Endothelial cell (in vitro differentiated cells): ENCODE measurements at regions not wholly inside any gene's neighbourhood (a gene's known extent, or its start where the extent isn't known, plus 50 kb on each side); places are given as distances from the start of the nearest gene placed in this dataset.

Experiments
- DNase-seq: peaks from one replicate; pipeline ENCODE4 v3.0.0; 2021; ENCODE audit warnings: low spot score
- H3K27ac Mint-ChIP-seq: one replicate; pipeline ENCODE4 v1.8.0; 2021; ENCODE audit warnings: mixed read lengths, inconsistent platforms; ENCODE audit not compliant: unreplicated experiment
- H3K27me3 Mint-ChIP-seq: one replicate; pipeline ENCODE4 v1.8.0; 2021; ENCODE audit warnings: mild to moderate bottlenecking, moderate library complexity, mixed read lengths, inconsistent platforms; ENCODE audit not compliant: unreplicated experiment
- H3K36me3 Mint-ChIP-seq: one replicate; pipeline ENCODE4 v1.8.0; 2021; ENCODE audit warnings: mild to moderate bottlenecking, low read depth, mixed read lengths, inconsistent platforms; ENCODE audit not compliant: unreplicated experiment
- H3K4me1 Mint-ChIP-seq: one replicate; pipeline ENCODE4 v1.8.0; 2021; ENCODE audit warnings: mild to moderate bottlenecking, mixed read lengths, inconsistent platforms; ENCODE audit not compliant: unreplicated experiment
- H3K4me3 Mint-ChIP-seq: one replicate; pipeline ENCODE4 v1.8.0; 2021; ENCODE audit warnings: mild to moderate bottlenecking, mixed read lengths, inconsistent platforms; ENCODE audit not compliant: unreplicated experiment
- H3K9me3 Mint-ChIP-seq: one replicate; pipeline ENCODE4 v1.8.0; 2021; ENCODE audit warnings: mixed read lengths, inconsistent platforms; ENCODE audit not compliant: unreplicated experiment
- CTCF ChIP-seq: fragments of 200-600 bp; sonication (generic); IDR thresholded peaks from one replicate; pipeline ENCODE4 v1.5.0; 2021; ENCODE audit warnings: antibody characterized with exemption; ENCODE audit not compliant: unreplicated experiment

GRCh38 chr1:239240736-239241135 is 145.6 kb upstream of the CHRM3 start:
- H3K9me3 Mint-ChIP-seq: no peaks in the 10 kb centered on the region
- no peak overlapping the region for H3K4me3 Mint-ChIP-seq
- no peaks in the 10 kb centered on the region for H3K27me3 Mint-ChIP-seq
- H3K27ac Mint-ChIP-seq: no peak overlapping the region
- no peaks in the 10 kb centered on the region for H3K4me1 Mint-ChIP-seq
- H3K36me3 Mint-ChIP-seq: no peaks in the 10 kb centered on the region
- DNase-seq: no peak
- TF ChIP-seq CTCF: no peak

- no peak for TF ChIP-seq CTCF
- H3K4me1 Mint-ChIP-seq: no peaks in the 10 kb centered on the region
- H3K4me3 Mint-ChIP-seq: no peak overlapping the region
- no peaks in the 10 kb centered on the region for H3K36me3 Mint-ChIP-seq
- no peak for DNase-seq
- H3K27me3 Mint-ChIP-seq: no peaks in the 10 kb centered on the region
- no peaks in the 10 kb centered on the region for H3K9me3 Mint-ChIP-seq
- no peak overlapping the region for H3K27ac Mint-ChIP-seq
Measured at GRCh38 chr1:239239529-239239928, 146.8 kb upstream of the CHRM3 start.

GRCh38 chr1:239237912-239238311 is 148.5 kb upstream of the CHRM3 start:
- no peak for DNase-seq
- Mint-ChIP-seq H3K4me1 (peaks cover 2% of the 10 kb centered on the region), H3K27ac (no peak overlapping the region), H3K9me3 (no peaks in the 10 kb centered on the region), H3K36me3 (no peaks in the 10 kb centered on the region), H3K27me3 (no peaks in the 10 kb centered on the region), H3K4me3 (no peak overlapping the region)
- no peak for TF ChIP-seq CTCF

GRCh38 chr1:239233626-239234025 is 152.7 kb upstream of the CHRM3 start:
- Mint-ChIP-seq H3K27ac (no peak overlapping the region), H3K4me1 (peaks cover 15% of the 10 kb centered on the region), H3K9me3 (no peaks in the 10 kb centered on the region), H3K36me3 (no peaks in the 10 kb centered on the region), H3K27me3 (no peaks in the 10 kb centered on the region), H3K4me3 (no peak overlapping the region)
- no peak for TF ChIP-seq CTCF
- no peak for DNase-seq

GRCh38 chr1:239232921-239233320 is 153.4 kb upstream of the CHRM3 start:
- H3K36me3 Mint-ChIP-seq: no peaks in the 10 kb centered on the region
- TF ChIP-seq CTCF: no peak
- H3K27me3 Mint-ChIP-seq: no peaks in the 10 kb centered on the region
- DNase-seq: no peak
- H3K4me1 Mint-ChIP-seq: peaks cover 15% of the 10 kb centered on the region
- no peak overlapping the region for H3K27ac Mint-ChIP-seq
- H3K4me3 Mint-ChIP-seq: no peak overlapping the region
- H3K9me3 Mint-ChIP-seq: no peaks in the 10 kb centered on the region
